GM12873 (cell line): ENCODE measurements at regions not wholly inside any gene's neighbourhood (a gene's known extent, or its start where the extent isn't known, plus 50 kb on each side); places are given as distances from the start of the nearest gene placed in this dataset.

Source experiments
- CTCF ChIP-seq: IDR thresholded peaks from 2 replicates; pipeline ENCODE4 v1.5.1; 2012; ENCODE audit warnings: low read depth, mild to moderate bottlenecking, moderate library complexity, low read length, control low read depth; ENCODE audit not compliant: insufficient read depth; ENCODE audit errors: missing control alignments

- peak; percentile 43 for TF ChIP-seq CTCF
Measured at GRCh38 chr14:71776471-71777360, 155.5 kb upstream of the RGS6 start.

GRCh38 chr14:71780075-71780474 is 152.2 kb upstream of the RGS6 start:
- no peak for TF ChIP-seq CTCF

- no peak for TF ChIP-seq CTCF
Measured at GRCh38 chr14:71780822-71781221, 151.4 kb upstream of the RGS6 start.

- no peak for TF ChIP-seq CTCF
Measured at GRCh38 chr14:71783088-71783487, 149.1 kb upstream of the RGS6 start.

- no peak for TF ChIP-seq CTCF
Measured at GRCh38 chr14:71783786-71784185, 148.4 kb upstream of the RGS6 start.

- no peak for TF ChIP-seq CTCF
Measured at GRCh38 chr14:71789005-71789404, 143.2 kb upstream of the RGS6 start.

GRCh38 chr14:71799841-71800240 is 132.4 kb upstream of the RGS6 start:
- no peak for TF ChIP-seq CTCF
